Right kidney (tissue), 1 donor: ENCODE measurements at regions not wholly inside any gene's neighbourhood (a gene's known extent, or its start where the extent isn't known, plus 50 kb on each side); places are given as distances from the start of the nearest gene placed in this dataset.

Experiments used
- DNase-seq: peaks from one replicate; pipeline ENCODE4 v3.0.0-alpha.2; 2016

GRCh38 chr20:40444516-40444915 is 244.5 kb downstream of the MAFB start:
- DNase-seq = no peak

- no peak for DNase-seq
Observed at GRCh38 chr20:40443753-40444152, 245.3 kb downstream of the MAFB start.

DNA sequence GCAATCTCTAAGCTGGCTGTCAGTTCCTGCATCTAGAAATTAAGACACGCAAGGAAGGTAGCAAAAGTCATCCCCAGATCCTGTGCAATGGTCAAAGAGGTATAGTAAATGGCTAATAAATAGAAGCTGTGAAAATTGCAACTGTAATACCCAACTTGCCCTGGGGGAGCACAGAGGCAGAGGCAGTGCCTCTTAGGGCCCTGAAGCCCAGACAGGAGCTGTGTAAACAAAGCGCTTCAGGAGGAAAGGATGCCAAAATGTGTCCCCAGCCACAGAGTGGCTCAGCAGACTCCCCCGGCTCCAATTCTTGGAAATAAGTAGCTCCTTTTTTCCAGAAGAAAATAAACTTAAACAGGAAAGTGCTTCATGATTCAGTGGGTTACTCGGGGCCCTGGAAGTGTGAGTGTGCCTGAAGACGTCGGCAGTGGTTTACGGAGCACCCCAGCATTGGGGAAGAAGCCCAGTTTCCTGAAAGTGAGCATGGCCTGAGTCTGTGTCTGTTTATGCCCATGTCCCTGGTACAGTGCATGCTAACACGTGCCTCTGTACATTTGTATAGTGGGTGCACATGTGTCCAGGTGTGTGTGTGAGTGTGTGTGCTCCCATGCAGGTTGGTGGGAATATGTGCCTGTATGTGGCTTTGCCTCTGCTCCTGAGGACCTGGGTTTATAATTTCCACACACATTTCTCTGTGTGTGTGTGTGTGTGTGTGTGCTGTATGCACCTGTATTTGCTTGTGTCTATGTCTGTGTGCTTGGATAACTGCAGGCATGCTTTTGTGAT is 246.7 kb downstream of the MAFB start:
- DNase-seq = no peak

GRCh38 chr20:40441771-40442170 is 247.3 kb downstream of the MAFB start:
- no peak for DNase-seq

- DNase-seq = no peak
Observed at GRCh38 chr20:40438161-40438830, 250.7 kb downstream of the MAFB start.

DNA sequence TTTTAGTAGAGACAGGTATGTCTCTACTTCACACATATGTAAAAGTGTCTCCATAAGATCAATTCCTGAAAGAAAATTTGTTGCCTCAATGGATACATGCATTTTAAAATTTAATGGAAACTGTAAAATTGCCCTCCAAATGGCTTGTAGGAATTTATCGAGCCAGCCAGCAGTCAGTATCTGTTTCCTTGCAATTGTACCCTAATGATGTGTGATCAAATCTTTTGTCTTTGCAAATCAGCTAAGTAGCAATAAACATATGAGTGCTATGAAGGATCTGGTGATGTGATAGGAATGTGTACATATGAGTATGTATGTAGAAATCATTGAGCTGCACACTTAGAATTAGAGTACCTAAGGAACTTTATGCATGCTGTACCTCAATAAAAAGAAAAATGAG is 253.0 kb downstream of the MAFB start:
- DNase-seq = no peak

GRCh38 chr20:40435146-40435895 is 253.7 kb downstream of the MAFB start:
- DNase-seq = no peak

DNA sequence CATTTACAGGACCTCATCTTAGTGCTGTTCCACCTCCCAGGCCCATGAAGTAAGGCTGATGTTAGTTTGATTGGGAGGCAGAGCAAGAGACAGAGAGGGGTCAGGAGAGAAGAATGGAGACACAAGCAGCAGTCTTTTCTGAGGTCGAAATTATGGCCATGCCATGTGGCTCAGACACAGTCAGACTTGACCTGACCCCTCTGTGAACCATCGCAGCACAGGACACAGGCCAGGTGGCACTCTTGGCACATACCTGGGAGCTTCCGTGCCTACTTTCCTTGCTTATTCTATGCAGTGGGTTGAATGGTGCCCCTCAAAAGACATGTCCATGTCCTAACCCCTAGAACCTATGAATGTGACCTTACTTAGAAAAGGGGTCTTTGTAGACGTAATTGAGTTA is 254.9 kb downstream of the MAFB start:
- DNase-seq = no peak

DNA sequence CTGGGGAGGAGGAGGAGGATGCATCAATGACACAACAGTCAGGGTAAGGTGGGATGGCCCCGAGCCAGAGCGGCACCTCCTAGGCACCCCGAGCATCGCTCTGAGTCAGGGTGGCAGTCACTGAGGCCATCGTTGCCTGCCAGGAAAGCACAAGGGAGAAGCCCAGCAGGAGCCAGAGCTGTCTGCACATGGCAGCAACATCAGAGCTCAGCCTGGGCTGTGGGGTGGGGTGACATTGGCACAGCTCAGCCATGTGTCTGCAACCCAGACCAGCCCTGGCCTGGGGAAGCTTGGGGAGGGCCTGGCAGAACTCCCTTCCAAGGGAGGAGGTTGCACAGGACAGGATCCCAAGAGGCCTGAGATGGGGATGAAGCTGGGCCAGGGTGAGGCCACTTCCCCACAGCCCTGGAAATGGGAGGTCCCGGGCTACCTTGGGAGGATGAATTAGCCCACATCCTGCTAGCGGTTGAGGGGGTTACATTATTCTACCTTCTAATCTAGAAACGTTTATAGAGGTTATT is 255.6 kb downstream of the MAFB start:
- no peak for DNase-seq

- DNase-seq = no peak
Observed at GRCh38 chr20:40431611-40432010, 257.4 kb downstream of the MAFB start.

DNA sequence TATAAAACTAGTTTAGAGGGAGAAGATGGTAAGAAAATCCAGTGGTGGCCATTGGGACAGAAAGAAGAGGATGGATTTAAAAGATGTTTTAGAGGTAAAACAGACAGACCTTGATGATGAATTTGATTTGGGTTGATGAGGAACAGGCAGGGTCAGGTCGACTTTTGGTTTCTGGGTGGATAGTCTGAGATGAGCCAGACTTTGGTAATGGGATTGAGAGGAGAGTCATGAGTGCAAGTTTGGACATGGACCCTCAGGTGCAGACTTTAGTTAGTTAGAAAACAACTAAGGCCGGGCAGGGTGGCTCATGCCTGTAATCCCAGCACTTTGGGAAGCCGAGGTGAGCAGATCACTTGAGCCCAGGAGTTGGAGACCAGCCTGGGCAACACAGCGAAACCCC is 257.9 kb downstream of the MAFB start:
- DNase-seq = no peak

DNA sequence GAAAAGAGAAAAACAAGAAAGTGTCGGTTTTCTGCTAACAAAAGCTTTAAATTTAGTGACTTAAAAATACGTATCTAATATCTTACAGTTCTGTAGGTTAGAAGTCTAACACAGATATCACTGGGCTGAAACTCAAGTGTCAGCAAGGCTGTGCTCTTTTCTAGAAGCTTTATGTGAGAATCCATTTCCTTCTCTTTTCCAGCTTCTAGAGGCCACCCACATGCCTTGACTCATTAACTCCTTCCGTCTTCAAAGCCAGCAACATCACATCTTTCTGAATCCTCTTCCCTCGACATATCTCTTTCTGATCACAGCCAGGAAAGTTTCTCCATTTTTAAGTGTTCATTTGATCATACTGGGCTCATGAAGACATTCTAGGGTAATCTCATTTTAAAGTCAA is 262.0 kb downstream of the MAFB start:
- no peak for DNase-seq

- DNase-seq = no peak
Observed at GRCh38 chr20:40424695-40425094, 264.3 kb downstream of the MAFB start.

DNA sequence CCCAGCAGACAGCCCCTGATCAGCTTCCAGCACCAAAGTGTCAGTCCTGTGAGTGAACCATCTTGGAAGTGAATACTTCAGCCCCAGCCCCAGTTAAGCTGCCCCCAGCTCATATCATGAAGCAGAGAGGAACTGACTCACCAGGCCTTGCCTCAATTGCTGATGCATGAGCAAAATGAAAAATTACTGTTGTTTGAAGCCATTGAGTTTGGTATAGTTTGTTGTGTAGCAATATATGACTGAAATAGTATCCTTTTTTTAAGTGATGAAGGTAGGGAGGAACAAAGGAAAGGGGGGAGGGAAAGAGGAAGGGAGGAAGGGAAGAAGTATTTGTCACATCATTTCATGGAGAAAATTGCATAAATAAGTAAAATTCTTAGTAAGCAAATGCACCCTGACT is 266.4 kb downstream of the MAFB start:
- no peak for DNase-seq

- no peak for DNase-seq
Observed at GRCh38 chr20:40416274-40416673, 272.8 kb downstream of the MAFB start.

DNA sequence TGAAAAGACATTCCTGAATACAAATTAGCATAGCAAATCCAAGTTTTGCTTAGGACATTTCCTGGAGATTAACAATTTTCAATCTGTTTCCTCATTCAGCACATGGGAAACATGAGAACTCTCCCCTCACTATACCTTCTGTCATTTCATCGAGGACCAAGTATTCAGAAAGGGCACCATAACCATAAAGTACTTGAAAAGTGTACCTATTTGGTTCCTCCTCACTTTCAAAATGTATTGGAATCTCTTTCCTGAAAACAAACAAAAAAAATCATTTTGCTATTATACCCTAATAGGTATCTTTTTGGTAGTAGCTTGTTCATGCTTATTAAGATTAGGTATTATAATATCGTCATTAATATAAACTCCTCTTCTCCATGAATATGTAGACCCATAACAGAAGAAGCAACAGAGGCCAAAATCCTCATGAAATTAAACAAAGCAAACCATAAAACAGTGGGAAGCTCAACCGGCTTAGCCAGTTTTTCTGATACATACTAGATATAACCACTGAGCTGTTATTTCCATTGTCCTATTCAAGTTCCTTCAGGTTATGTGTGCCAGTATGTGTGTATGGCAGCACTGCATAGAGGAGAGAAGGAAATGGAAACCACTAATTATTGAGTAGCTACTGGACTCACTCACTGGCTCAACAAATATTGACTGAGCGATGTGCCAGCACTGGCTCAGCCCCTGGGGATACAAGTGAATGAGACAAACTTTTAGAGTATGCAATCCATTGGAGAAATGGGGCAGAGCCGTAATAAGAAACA is 274.0 kb downstream of the MAFB start:
- DNase-seq = no peak

GRCh38 chr20:40410028-40410427 is 279.0 kb downstream of the MAFB start:
- no peak for DNase-seq

GRCh38 chr20:40397467-40397866 is 291.6 kb downstream of the MAFB start:
- DNase-seq = no peak

GRCh38 chr20:40393197-40394079 is 295.6 kb downstream of the MAFB start:
- DNase-seq = no peak

DNA sequence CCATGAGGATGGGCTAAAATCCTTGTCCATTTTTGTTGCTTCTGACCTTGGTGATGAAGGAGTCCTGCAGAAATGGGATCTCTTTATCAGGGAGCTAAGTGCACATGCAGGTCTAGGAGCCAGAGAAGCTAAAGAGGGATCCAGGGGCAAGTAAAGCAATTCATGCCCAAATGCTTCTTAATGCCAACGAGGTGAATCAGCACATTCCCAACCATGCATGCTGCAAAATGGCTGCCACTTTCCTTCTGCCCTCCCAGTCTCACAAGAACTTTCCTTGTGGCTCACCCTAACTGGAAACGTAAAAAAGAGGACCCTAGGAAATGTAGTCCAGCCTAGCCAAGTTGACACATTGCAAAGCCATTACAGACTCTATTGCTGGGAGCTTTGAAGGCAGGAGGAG is 298.4 kb downstream of the MAFB start:
- no peak for DNase-seq

DNA sequence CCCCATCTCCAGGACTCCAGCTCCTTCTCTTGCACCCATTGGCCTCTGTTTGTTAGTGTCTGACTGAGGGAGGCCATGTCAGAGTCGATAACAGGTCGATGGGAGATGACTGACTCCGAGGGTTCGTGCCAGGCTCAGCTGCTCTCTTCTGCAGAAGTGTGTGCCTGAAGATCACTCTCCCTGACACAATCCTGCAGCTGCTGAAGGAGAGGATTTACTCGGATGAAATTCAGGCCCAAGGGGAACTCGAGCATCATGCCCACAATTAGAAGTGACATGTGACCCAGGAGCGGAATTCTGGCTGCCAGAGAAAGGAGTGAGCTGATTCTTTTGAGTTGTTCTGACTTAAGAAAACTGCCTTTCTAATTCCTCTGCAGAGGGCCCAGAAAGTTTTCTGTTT is 318.2 kb downstream of the MAFB start:
- DNase-seq = no peak
